GM23338 (cell line): ENCODE measurements at regions not wholly inside any gene's neighbourhood (a gene's known extent, or its start where the extent isn't known, plus 50 kb on each side); places are given as distances from the start of the nearest gene placed in this dataset.

Experiments
- ATAC-seq: fragments of 200-7000 bp; cut with Tn5 transposase; 3 replicates; pipeline ENCODE4 v1.9.1; 2020
- DNase-seq: peaks from one replicate; pipeline ENCODE4 v3.0.0-alpha.2; 2015; ENCODE audit warnings: low spot score
- H2AFZ ChIP-seq: fragments of 200-600 bp; sonication (generic); 2 replicates; pipeline ENCODE4 v1.8.0; 2016; ENCODE audit warnings: antibody characterized with exemption, mild to moderate bottlenecking, moderate library complexity
- H3F3A ChIP-seq: fragments of 200-600 bp; sonication (generic); replicated peaks from 2 replicates; pipeline ENCODE4 v1.8.0; 2017; ENCODE audit warnings: antibody characterized with exemption, mixed run types, low read depth
- H3K27ac ChIP-seq: fragments of 200-600 bp; sonication (generic); 2 replicates; pipeline ENCODE4 v1.6.1; 2016; ENCODE audit warnings: low read depth
- H3K27me3 ChIP-seq: fragments of 200-600 bp; sonication (generic); 2 replicates; pipeline ENCODE4 v1.8.0; 2016; ENCODE audit warnings: mild to moderate bottlenecking, mixed run types, moderate library complexity; ENCODE audit not compliant: insufficient read depth
- H3K36me3 ChIP-seq: fragments of 200-600 bp; sonication (generic); 2 replicates; pipeline ENCODE4 v1.8.0; 2016; ENCODE audit warnings: mild to moderate bottlenecking; ENCODE audit not compliant: insufficient read depth
- H3K4me1 ChIP-seq: fragments of 200-600 bp; sonication (generic); 2 replicates; pipeline ENCODE4 v1.8.0; 2016; ENCODE audit warnings: mild to moderate bottlenecking, moderate library complexity; ENCODE audit not compliant: insufficient read depth
- H3K4me2 ChIP-seq: fragments of 200-600 bp; sonication (generic); 2 replicates; pipeline ENCODE4 v1.7.1; 2017; ENCODE audit warnings: mixed run types
- H3K4me3 ChIP-seq: fragments of 200-600 bp; sonication (generic); 2 replicates; pipeline ENCODE4 v1.6.1; 2016; ENCODE audit warnings: mixed run types
- H3K79me2 ChIP-seq: fragments of 200-600 bp; sonication (generic); replicated peaks from 2 replicates; pipeline ENCODE4 v1.8.0; 2017; ENCODE audit warnings: mild to moderate bottlenecking; ENCODE audit not compliant: insufficient read depth
- H3K9me2 ChIP-seq: fragments of 200-600 bp; sonication (generic); 2 replicates; pipeline ENCODE4 v1.8.0; 2017; ENCODE audit not compliant: insufficient read depth
- H4K20me1 ChIP-seq: fragments of 200-600 bp; sonication (generic); replicated peaks from 2 replicates; pipeline ENCODE4 v1.8.0; 2017; ENCODE audit warnings: mild to moderate bottlenecking; ENCODE audit not compliant: insufficient read depth
- H3K27ac Mint-ChIP-seq: 2 replicates; pipeline ENCODE4 v1.8.0; 2020; ENCODE audit warnings: inconsistent platforms, mild to moderate bottlenecking, moderate library complexity, mixed read lengths
- H3K27me3 Mint-ChIP-seq: 3 replicates; pipeline ENCODE4 v1.8.0; 2022; ENCODE audit warnings: low read depth, mild to moderate bottlenecking, moderate library complexity, mixed read lengths, inconsistent platforms; ENCODE audit not compliant: insufficient read depth, poor library complexity
- H3K36me3 Mint-ChIP-seq: 3 replicates; pipeline ENCODE4 v1.8.0; 2021; ENCODE audit warnings: low read depth, mild to moderate bottlenecking, inconsistent platforms, moderate library complexity, mixed read lengths
- H3K4me1 Mint-ChIP-seq: 3 replicates; pipeline ENCODE4 v1.8.0; 2020; ENCODE audit warnings: mild to moderate bottlenecking, inconsistent platforms, mixed read lengths
- H3K4me3 Mint-ChIP-seq: 3 replicates; pipeline ENCODE4 v1.8.0; 2021; ENCODE audit warnings: moderate library complexity, mild to moderate bottlenecking, inconsistent platforms, mixed read lengths
- H3K9me3 Mint-ChIP-seq: 3 replicates; pipeline ENCODE4 v1.8.0; 2020; ENCODE audit warnings: moderate library complexity, mild to moderate bottlenecking, inconsistent platforms, mixed read lengths
- CREB1 ChIP-seq: fragments of 250-450 bp; sonication (Bioruptor Pico); IDR thresholded peaks from 2 replicates; pipeline ENCODE4 v1.5.0; 2020; ENCODE audit warnings: low read depth, mild to moderate bottlenecking, moderate library complexity
- ETS1 ChIP-seq: IDR thresholded peaks from 2 replicates; pipeline ENCODE4 v1.6.1; 2016; ENCODE audit warnings: antibody characterized with exemption
- EZH2 ChIP-seq: fragments of 200-600 bp; sonication (generic); IDR thresholded peaks from one replicate; pipeline ENCODE4 v1.8.0; 2017; ENCODE audit warnings: antibody characterized with exemption, mild to moderate bottlenecking, low read depth; ENCODE audit not compliant: unreplicated experiment
- JUNB ChIP-seq: IDR thresholded peaks from one replicate; pipeline ENCODE4 v1.6.1; 2016; ENCODE audit warnings: antibody characterized with exemption; ENCODE audit not compliant: unreplicated experiment
- NANOG ChIP-seq: IDR thresholded peaks from 2 replicates; pipeline ENCODE4 v1.6.1; 2016; ENCODE audit warnings: antibody characterized with exemption, borderline replicate concordance
- POLR2AphosphoS5 ChIP-seq: IDR thresholded peaks from 2 replicates; pipeline ENCODE4 v1.6.1; 2016; ENCODE audit warnings: antibody characterized with exemption, low read depth
- STAT1 ChIP-seq: IDR thresholded peaks from one replicate; pipeline ENCODE4 v1.6.1; 2016; ENCODE audit warnings: antibody characterized with exemption; ENCODE audit not compliant: unreplicated experiment
- ZNF114 ChIP-seq: fragments of 250-450 bp; sonication (Bioruptor Pico); IDR thresholded peaks from 2 replicates; pipeline ENCODE4 v1.5.0; 2020; ENCODE audit warnings: mild to moderate bottlenecking, moderate library complexity
- ZNF331 ChIP-seq: fragments of 250-450 bp; sonication (Bioruptor Pico); IDR thresholded peaks from 2 replicates; pipeline ENCODE4 v1.5.0; 2020; ENCODE audit warnings: low read depth, mild to moderate bottlenecking, moderate library complexity
- ZNF462 ChIP-seq: fragments of 250-450 bp; sonication (Bioruptor Pico); IDR thresholded peaks from 2 replicates; pipeline ENCODE4 v1.5.0; 2020; ENCODE audit warnings: mild to moderate bottlenecking, moderate library complexity
- TF ChIP-seq, protein P1 (sequence below), 2 experiments: fragments of 200-600 bp in 1 of 2; sonication (generic) in 1 of 2; conservative IDR thresholded peaks; 2 replicates each; pipeline versions ENCODE4 v1.5.1 to v1.6.1; 2016 to 2017; ENCODE audit warnings: antibody characterized with exemption in 2 of 2, low read depth in 2 of 2, mild to moderate bottlenecking in 2 of 2, moderate library complexity in 1 of 2

GRCh38 chrX:13258725-13259124 lies 61.1 kb downstream of the ATXN3L start:
- no peaks in the 10 kb centered on the region for H3K27me3 ChIP-seq
- Mint-ChIP-seq H3K27ac (no peak overlapping the region), H3K4me3 (no peak overlapping the region), H3K36me3 (no peaks in the 10 kb centered on the region), H3K4me1 (no peaks in the 10 kb centered on the region), H3K9me3 (0 out of 3 replicates have a peak, but pooled peaks cover 3% of the 10 kb centered on the region), H3K27me3 (no peaks in the 10 kb centered on the region)
- no peaks in the 10 kb centered on the region for H3F3A ChIP-seq
- no peak overlapping the region for H3K4me2 ChIP-seq
- H3K27ac ChIP-seq: no peak overlapping the region
- H3K79me2 ChIP-seq: no peaks in the 10 kb centered on the region
- H3K4me1 ChIP-seq: no peaks in the 10 kb centered on the region
- TF ChIP-seq NANOG (no peak), CREB1 (CRISPR knock-in tag) (no peak), JUNB (no peak), ZNF331 (CRISPR knock-in tag) (no peak), POLR2AphosphoS5 (no peak), ZNF114 (CRISPR knock-in tag) (no peak), ETS1 (no peak), STAT1 (no peak), EZH2 (no peak)
- TF ChIP-seq, protein P1, sequence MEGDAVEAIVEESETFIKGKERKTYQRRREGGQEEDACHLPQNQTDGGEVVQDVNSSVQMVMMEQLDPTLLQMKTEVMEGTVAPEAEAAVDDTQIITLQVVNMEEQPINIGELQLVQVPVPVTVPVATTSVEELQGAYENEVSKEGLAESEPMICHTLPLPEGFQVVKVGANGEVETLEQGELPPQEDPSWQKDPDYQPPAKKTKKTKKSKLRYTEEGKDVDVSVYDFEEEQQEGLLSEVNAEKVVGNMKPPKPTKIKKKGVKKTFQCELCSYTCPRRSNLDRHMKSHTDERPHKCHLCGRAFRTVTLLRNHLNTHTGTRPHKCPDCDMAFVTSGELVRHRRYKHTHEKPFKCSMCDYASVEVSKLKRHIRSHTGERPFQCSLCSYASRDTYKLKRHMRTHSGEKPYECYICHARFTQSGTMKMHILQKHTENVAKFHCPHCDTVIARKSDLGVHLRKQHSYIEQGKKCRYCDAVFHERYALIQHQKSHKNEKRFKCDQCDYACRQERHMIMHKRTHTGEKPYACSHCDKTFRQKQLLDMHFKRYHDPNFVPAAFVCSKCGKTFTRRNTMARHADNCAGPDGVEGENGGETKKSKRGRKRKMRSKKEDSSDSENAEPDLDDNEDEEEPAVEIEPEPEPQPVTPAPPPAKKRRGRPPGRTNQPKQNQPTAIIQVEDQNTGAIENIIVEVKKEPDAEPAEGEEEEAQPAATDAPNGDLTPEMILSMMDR (conservative IDR thresholded peaks at IDR 0.05; ENCODE audit: low read depth in 2 of 2): no peak
- no peaks in the 10 kb centered on the region for H3K9me2 ChIP-seq
- DNase-seq: no peak
- H3K36me3 ChIP-seq: no peaks in the 10 kb centered on the region
- no peak overlapping the region for H3K4me3 ChIP-seq
- no peak for ATAC-seq
- no peaks in the 10 kb centered on the region for H4K20me1 ChIP-seq
- H2AFZ ChIP-seq: no peak overlapping the region

- H3K27ac Mint-ChIP-seq: no peak overlapping the region
- Histone ChIP-seq H3F3A (no peaks in the 10 kb centered on the region), H2AFZ (no peak overlapping the region), H3K36me3 (no peaks in the 10 kb centered on the region), H3K4me1 (no peaks in the 10 kb centered on the region), H3K79me2 (no peaks in the 10 kb centered on the region), H3K27ac (no peak overlapping the region), H3K9me2 (no peaks in the 10 kb centered on the region), H3K27me3 (no peaks in the 10 kb centered on the region), H3K4me3 (no peak overlapping the region), H4K20me1 (no peaks in the 10 kb centered on the region), H3K4me2 (no peak overlapping the region)
- H3K27me3 Mint-ChIP-seq: peaks cover 2% of the 10 kb centered on the region
- DNase-seq: no peak
- H3K36me3 Mint-ChIP-seq: no peaks in the 10 kb centered on the region
- no peak overlapping the region for H3K4me3 Mint-ChIP-seq
- ATAC-seq: no peak
- H3K4me1 Mint-ChIP-seq: no peaks in the 10 kb centered on the region
- 0 out of 3 replicates have a peak, but pooled peaks cover 3% of the 10 kb centered on the region for H3K9me3 Mint-ChIP-seq
- TF ChIP-seq JUNB (no peak), POLR2AphosphoS5 (no peak), CREB1 (CRISPR knock-in tag) (no peak), ZNF462 (CRISPR knock-in tag) (no peak), ZNF114 (CRISPR knock-in tag) (no peak)
- TF ChIP-seq, protein P1 (conservative IDR thresholded peaks at IDR 0.05; ENCODE audit: low read depth in 2 of 2): no peak
Measured at GRCh38 chrX:13258052-13258444, 61.8 kb downstream of the ATXN3L start.
